HCT116 (cell line): ENCODE measurements at regions not wholly inside any gene's neighbourhood (a gene's known extent, or its start where the extent isn't known, plus 50 kb on each side); places are given as distances from the start of the nearest gene placed in this dataset.

Experiments
- ATAC-seq: fragments of 200-7000 bp; cut with Tn5 transposase; 2 replicates; pipeline ENCODE4 v1.9.1; 2020; ENCODE audit warnings: mild to moderate bottlenecking, moderate library complexity
- BruUV-seq: library from RNA; stranded (reverse); fragments of 400-500 nt; replicated peaks from 2 replicates; lab custom pipeline; 2021; lab: Mats Ljungman, UMichigan
- CTCF ChIA-PET: fragments of 300-600 bp; sonication (Branson Sonifier 250); formaldehyde crosslinking; loops from one replicate; lab custom pipeline; 2021; ENCODE audit warnings: antibody characterized with exemption; lab: Charles Lee
- POLR2A ChIA-PET: fragments of 300-600, 350-600 bp; sonication (Branson Sonifier 250); formaldehyde crosslinking; loops from one replicate; lab custom pipeline; 2021; ENCODE audit warnings: antibody characterized with exemption; lab: Charles Lee
- RAD21 ChIA-PET, 2 experiments: fragments of 300-600 bp; sonication (Branson Sonifier 250); formaldehyde crosslinking; loops; one replicate each; lab custom pipeline; 2023; ENCODE audit warnings: low total read pairs in 2 of 2; ENCODE audit not compliant: uncharacterized antibody in 2 of 2, unreplicated experiment in 2 of 2, low non-redundant PET in 1 of 2; lab: Charles Lee
- DNase-seq: peaks from one replicate; pipeline ENCODE4 v3.0.0-alpha.2; 2010; ENCODE audit warnings: low read depth, low spot score
- H2AFZ ChIP-seq: fragments of 200-600 bp; shearing (Covaris generic), sonication (generic); 2 replicates; pipeline ENCODE4 v1.6.1; 2017; ENCODE audit warnings: low read depth, mixed run types, mixed read lengths, antibody characterized with exemption, low read length; ENCODE audit not compliant: poor library complexity, severe bottlenecking
- H3K27ac ChIP-seq: 2 replicates; pipeline ENCODE4 v1.5.1; 2012; ENCODE audit warnings: low read depth, low read length
- H3K27me3 ChIP-seq: fragments of 200-600 bp; sonication (generic); 2 replicates; pipeline ENCODE4 v1.6.1; 2016; ENCODE audit warnings: mixed run types, low read length, mixed read lengths; ENCODE audit not compliant: insufficient read depth
- H3K36me3 ChIP-seq, 2 experiments: fragments of 200-500 bp in 1 of 2; fragments of 200-600 bp in 1 of 2; sonication (Bioruptor generic) in 1 of 2; sonication (generic) in 1 of 2; 2 replicates each; pipeline versions ENCODE4 v1.5.1 to v1.6.1; 2014 to 2016; ENCODE audit warnings: low read length in 2 of 2, inconsistent platforms in 1 of 2, mixed read lengths in 1 of 2, mixed run types in 1 of 2; ENCODE audit not compliant: insufficient read depth in 2 of 2, control insufficient read depth in 1 of 2
- H3K4me1 ChIP-seq, 2 experiments: fragments of 200-600 bp in 1 of 2; sonication (generic) in 1 of 2; 2 replicates each; pipeline versions ENCODE4 v1.5.1 to v1.6.1; 2012 to 2017; ENCODE audit warnings: low read length in 2 of 2, inconsistent platforms in 1 of 2, mild to moderate bottlenecking in 1 of 2, mixed read lengths in 1 of 2, mixed run types in 1 of 2, moderate library complexity in 1 of 2; ENCODE audit not compliant: insufficient read depth in 2 of 2, control insufficient read depth in 1 of 2
- H3K4me2 ChIP-seq: fragments of 200-600 bp; sonication (generic); 2 replicates; pipeline ENCODE4 v1.6.1; 2017; ENCODE audit warnings: mixed run types, low read length, mixed read lengths
- H3K4me3 ChIP-seq, 2 experiments: fragments of 200-600 bp in 1 of 2; sonication (generic) in 1 of 2; replicated peaks in 1 of 2; 2 replicates each; pipeline ENCODE4 v1.5.1; 2011 to 2016; ENCODE audit warnings: low read length in 2 of 2, control low read depth in 1 of 2, low read depth in 1 of 2, mild to moderate bottlenecking in 1 of 2, mixed read lengths in 1 of 2, mixed run types in 1 of 2
- H3K79me2 ChIP-seq: fragments of 200-600 bp; sonication (generic); 2 replicates; pipeline ENCODE4 v1.6.1; 2017; ENCODE audit warnings: mild to moderate bottlenecking, mixed run types, low read length, moderate library complexity, mixed read lengths; ENCODE audit not compliant: insufficient read depth
- H3K9ac ChIP-seq: fragments of 200-600 bp; sonication (generic); 2 replicates; pipeline ENCODE4 v1.6.1; 2016; ENCODE audit warnings: low read length, mixed read lengths
- H3K9me2 ChIP-seq: fragments of 200-600 bp; sonication (generic), shearing (Covaris generic); 2 replicates; pipeline ENCODE4 v1.6.1; 2017; ENCODE audit warnings: mixed run types, mild to moderate bottlenecking, moderate library complexity; ENCODE audit not compliant: insufficient read depth
- H3K9me3 ChIP-seq, 2 experiments: fragments of 200-500 bp in 1 of 2; fragments of 200-600 bp in 1 of 2; sonication (Bioruptor generic) in 1 of 2; sonication (generic) in 1 of 2; 2 replicates each; pipeline ENCODE4 v1.6.1; 2014 to 2017; ENCODE audit warnings: low read length in 2 of 2, mixed read lengths in 2 of 2, inconsistent platforms in 1 of 2, low read depth in 1 of 2, mild to moderate bottlenecking in 1 of 2, mixed run types in 1 of 2, moderate library complexity in 1 of 2; ENCODE audit not compliant: control insufficient read depth in 1 of 2, insufficient read depth in 1 of 2
- H4K20me1 ChIP-seq: fragments of 200-600 bp; sonication (generic), shearing (Covaris generic); 2 replicates; pipeline ENCODE4 v1.6.1; 2017; ENCODE audit warnings: mixed run types, mild to moderate bottlenecking, moderate library complexity; ENCODE audit not compliant: insufficient read depth
- ATF3 ChIP-seq: IDR thresholded peaks from 2 replicates; pipeline ENCODE4 v1.6.1; 2012
- CBX3 ChIP-seq: IDR thresholded peaks from 2 replicates; pipeline ENCODE4 v1.6.1; 2012; ENCODE audit warnings: low read depth
- CEBPB ChIP-seq: IDR thresholded peaks from 2 replicates; pipeline ENCODE4 v1.6.1; 2012; ENCODE audit warnings: low read depth
- EGR1 ChIP-seq: IDR thresholded peaks from 2 replicates; pipeline ENCODE4 v1.6.1; 2012; ENCODE audit warnings: low read depth
- ELF1 ChIP-seq: IDR thresholded peaks from 2 replicates; pipeline ENCODE4 v1.6.1; 2012; ENCODE audit warnings: low read depth, borderline replicate concordance
- EZH2 ChIP-seq: fragments of 200-600 bp; sonication (generic); IDR thresholded peaks from 2 replicates; pipeline ENCODE4 v1.6.1; 2017; ENCODE audit warnings: antibody characterized with exemption, mixed run types
- EZH2phosphoT487 ChIP-seq: fragments of 200-600 bp; IDR thresholded peaks from 2 replicates; pipeline ENCODE4 v1.6.1; 2018; ENCODE audit warnings: antibody characterized with exemption, borderline replicate concordance
- FOSL1 ChIP-seq: IDR thresholded peaks from 2 replicates; pipeline ENCODE4 v1.6.1; 2012; ENCODE audit warnings: low read depth
- JUND ChIP-seq: IDR thresholded peaks from 2 replicates; pipeline ENCODE4 v1.6.1; 2012
- MAX ChIP-seq: IDR thresholded peaks from 2 replicates; pipeline ENCODE4 v1.6.1; 2012
- POLR2A ChIP-seq: IDR thresholded peaks from 2 replicates; pipeline ENCODE4 v1.7.0; 2011; ENCODE audit warnings: borderline replicate concordance; ENCODE audit not compliant: insufficient read depth, insufficient read length; ENCODE audit errors: extremely low read depth
- POLR2AphosphoS5 ChIP-seq: IDR thresholded peaks from 2 replicates; pipeline ENCODE4 v1.6.1; 2011; ENCODE audit warnings: mild to moderate bottlenecking, low read depth, low read length, moderate library complexity
- SIN3A ChIP-seq: IDR thresholded peaks from 2 replicates; pipeline ENCODE4 v1.6.1; 2012; ENCODE audit warnings: low read depth
- SP1 ChIP-seq: IDR thresholded peaks from 2 replicates; pipeline ENCODE4 v1.6.1; 2012; ENCODE audit warnings: low read depth
- SRF ChIP-seq: IDR thresholded peaks from 2 replicates; pipeline ENCODE4 v1.6.1; 2012; ENCODE audit warnings: low read depth
- TCF7L2 ChIP-seq: IDR thresholded peaks from 2 replicates; pipeline ENCODE4 v1.7.0; 2011; ENCODE audit warnings: borderline replicate concordance, inconsistent platforms; ENCODE audit not compliant: insufficient read depth, insufficient read length; ENCODE audit errors: extremely low read depth
- YY1 ChIP-seq: IDR thresholded peaks from 2 replicates; pipeline ENCODE4 v1.6.1; 2011; ENCODE audit warnings: low read length, low read depth, moderate library complexity, mild to moderate bottlenecking; ENCODE audit not compliant: insufficient replicate concordance; ENCODE audit errors: extremely low read depth
- ZBTB33 ChIP-seq: IDR thresholded peaks from 2 replicates; pipeline ENCODE4 v1.6.1; 2011; ENCODE audit warnings: mild to moderate bottlenecking, low read length, moderate library complexity; ENCODE audit not compliant: insufficient replicate concordance; ENCODE audit errors: extremely low read depth
- ZFX ChIP-seq: fragments of 450-650 bp; IDR thresholded peaks from 2 replicates; pipeline ENCODE4 v1.6.1; 2017
- ZNF274 ChIP-seq: fragments of 200-500 bp; sonication (Bioruptor generic); IDR thresholded peaks from 2 replicates; pipeline ENCODE4 v1.6.1; 2014; ENCODE audit warnings: mild to moderate bottlenecking, low read depth, low read length, inconsistent platforms
- intact Hi-C: fragments of 100-400 bp; cut with micrococcal nuclease; formaldehyde crosslinking; loops from 2 replicates; pipeline ENCODE4 v1.10.0; 2022

GRCh38 chr6:71028236-71028876 lies 71.5 kb upstream of the B3GAT2 start:
- ATAC-seq: no peak
- Histone ChIP-seq H3K36me3 (no peaks in the 10 kb centered on the region), H3K4me2 (no peak overlapping the region), H3K79me2 (no peaks in the 10 kb centered on the region)
- POLR2A ChIA-PET: no interaction called here
- intact Hi-C loops: no loop called here
- TF ChIP-seq EGR1 (no peak), TCF7L2 (no peak), POLR2AphosphoS5 (no peak), CBX3 (no peak), ELF1 (no peak), ZNF274 (no peak), MAX (no peak), FOSL1 (no peak), EZH2 (no peak), SP1 (no peak), CEBPB (no peak), YY1 (no peak), ZBTB33 (no peak), SIN3A (no peak), JUND (no peak), SRF (no peak), ZFX (no peak), ATF3 (no peak), EZH2phosphoT487 (no peak), POLR2A (no peak)
- TF ChIP-seq, all 23 proteins: peak for 0
- Histone ChIP-seq H3K9me2 (no peaks in the 10 kb centered on the region), H3K9me3 (no peaks in the 10 kb centered on the region), H3K27ac (no peak overlapping the region), H4K20me1 (no peaks in the 10 kb centered on the region), H2AFZ (no peak overlapping the region), H3K27me3 (no peaks in the 10 kb centered on the region), H3K4me3 (no peak overlapping the region), H3K4me1 (no peaks in the 10 kb centered on the region), H3K9ac (no peak overlapping the region)
- BruUV-seq: no TSS peak
- no peak for DNase-seq
- RAD21 ChIA-PET: no interaction called here
- CTCF ChIA-PET: no interaction called here
